HG03378 (cell line): ENCODE measurements at regions not wholly inside any gene's neighbourhood (a gene's known extent, or its start where the extent isn't known, plus 50 kb on each side); places are given as distances from the start of the nearest gene placed in this dataset.

Experiments
- ATAC-seq: cut with Tn5 transposase; IDR thresholded peaks from one replicate; pipeline ENCODE4 v1.9.1; 2021; ENCODE audit warnings: mild to moderate bottlenecking, moderate library complexity; ENCODE audit not compliant: unreplicated experiment

DNA sequence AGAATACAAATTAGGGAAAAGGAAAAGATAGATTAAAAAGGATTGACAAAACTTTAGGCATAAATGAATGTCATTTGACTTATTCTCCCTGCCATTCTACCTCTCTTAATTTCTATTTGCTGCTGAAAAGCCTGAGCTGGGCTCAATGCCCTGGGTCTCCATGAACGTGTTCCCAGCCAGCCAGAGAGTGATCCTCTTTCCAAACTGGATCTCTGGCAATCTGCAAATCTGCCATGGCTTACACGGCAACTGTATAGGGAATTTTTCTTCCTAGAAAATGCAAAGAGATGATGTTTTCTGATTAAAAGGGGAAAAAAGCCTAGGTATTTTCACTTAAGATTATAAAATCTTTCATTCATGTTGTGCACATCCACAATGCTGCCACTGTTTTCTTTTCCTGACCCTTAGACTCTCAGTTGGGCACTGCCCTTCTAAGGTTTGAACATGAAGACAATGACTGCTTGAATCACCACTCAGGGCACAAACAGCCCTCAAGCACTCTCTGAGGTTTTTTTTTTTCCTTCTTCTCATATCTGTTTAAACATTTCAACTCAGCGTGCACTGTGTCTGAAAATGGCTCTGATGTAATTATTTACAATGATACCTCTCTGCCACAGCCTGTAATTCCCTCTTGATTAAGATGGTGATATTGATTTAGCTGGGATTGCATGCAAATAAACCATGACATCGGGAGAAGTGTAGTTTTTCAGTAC is 60.3 kb downstream of the DACT1 start:
- ATAC-seq = no peak

DNA sequence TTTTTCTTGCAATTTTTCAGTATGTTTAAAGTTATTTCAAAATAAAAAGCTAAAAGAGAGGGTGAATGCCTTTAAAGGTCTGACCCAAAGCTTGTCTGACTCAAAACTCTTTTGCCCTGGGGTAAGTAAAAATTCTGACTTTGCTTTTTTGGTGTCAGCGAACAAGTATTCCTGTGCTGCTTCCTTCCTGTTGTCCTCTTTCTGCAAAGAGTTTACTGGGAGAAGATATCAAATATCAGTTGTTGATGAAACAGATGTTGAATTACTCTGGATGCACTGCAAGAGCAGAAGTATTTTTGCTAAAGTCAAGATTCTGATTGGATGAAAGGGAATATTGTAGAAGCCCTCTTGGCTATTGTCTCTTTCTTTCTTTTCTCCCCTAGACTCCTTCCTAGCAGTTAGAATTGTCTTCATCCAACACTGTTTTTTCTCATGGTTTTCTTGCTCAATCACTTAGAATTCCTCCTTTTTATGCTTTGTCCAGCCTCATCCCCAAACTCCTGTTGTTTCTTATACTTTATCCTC is 62.0 kb downstream of the DACT1 start:
- no peak for ATAC-seq

DNA sequence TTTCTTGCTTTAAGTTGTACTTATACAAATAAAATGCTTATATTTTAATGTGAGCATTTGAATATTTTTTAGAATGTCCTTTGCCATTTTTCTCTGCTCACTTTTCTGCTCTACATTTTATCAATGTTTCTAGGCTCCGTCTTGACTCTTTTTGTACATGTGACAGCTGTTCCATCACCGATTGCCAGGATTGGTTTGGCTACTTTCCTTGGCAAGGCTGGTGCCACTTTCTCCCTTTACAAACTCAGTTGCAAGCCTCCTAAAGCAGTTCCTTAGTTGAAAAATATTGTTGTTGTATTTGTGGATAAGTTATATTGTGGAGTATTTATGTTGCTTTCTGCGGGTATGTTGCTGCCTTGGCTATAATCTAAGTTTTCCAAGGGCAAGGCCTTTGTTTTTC is 63.4 kb downstream of the DACT1 start:
- no peak for ATAC-seq

DNA sequence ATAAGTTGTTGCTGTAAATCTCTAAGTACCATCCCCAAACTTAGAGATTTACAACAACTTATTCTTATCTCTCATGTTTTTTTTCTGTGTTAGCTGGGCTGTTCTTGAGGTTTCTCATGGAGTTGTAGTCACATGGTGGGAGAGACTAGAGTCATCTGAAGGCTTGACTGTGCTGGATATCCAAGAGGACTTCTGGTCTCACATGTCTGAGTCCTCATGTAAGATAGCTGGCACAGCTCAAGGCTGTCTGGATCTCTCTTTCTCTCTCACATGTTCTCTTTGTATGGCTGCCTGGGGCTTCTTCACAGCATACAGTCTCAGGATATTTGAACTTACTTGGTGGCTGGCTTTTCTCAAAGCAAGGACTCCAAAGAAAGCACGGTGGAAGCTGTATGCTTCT is 63.8 kb downstream of the DACT1 start:
- no peak for ATAC-seq

DNA sequence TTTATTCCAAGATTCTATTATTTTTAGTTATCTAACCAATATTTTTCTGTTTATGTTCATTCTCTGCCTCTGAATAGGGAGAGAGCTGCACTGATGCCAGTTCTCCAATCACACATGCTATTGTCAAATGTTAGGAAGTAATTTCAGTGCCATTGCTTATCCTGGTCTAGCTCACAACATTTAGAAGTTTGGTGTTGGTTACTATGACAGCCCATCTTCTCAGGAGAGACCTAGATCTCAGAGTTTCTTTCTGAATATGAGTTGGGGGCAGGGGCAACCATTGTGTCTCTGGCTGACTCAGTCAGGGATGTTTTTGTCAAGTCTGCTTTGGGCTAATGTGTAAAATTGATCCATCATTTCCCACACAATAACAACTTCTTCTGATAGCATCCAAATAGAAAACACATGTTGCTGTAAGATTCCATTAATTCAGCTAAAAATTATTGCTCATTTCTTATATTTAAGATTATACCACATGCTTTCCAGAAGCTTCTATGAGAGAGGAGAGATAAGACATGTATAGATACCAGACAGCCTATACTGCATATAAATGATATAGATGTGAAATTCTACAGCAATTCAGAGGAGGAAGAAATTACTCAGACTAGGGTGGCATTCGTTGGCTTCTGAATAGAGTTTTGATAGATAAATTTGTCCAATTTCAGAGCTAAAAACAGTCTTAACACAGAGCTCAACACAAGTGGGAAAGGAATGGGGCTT is 64.8 kb downstream of the DACT1 start:
- no peak for ATAC-seq

DNA sequence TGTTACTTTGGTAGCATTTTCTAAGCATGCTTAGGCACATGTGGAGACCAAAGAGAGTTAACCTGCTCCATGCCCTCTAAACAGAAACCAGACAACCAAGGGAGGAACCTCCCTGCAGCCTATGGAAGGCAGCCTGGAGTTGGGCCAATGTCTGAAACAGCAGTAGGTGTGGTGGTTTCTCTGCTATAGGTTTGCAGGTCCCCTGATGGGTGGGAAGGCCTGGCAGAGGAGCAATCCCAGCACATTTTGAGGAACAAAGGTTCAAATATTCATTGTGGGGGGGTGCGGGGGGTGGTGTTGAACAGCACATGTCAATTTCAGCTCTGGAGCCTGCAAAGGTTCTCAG is 65.4 kb downstream of the DACT1 start:
- ATAC-seq = no peak

DNA sequence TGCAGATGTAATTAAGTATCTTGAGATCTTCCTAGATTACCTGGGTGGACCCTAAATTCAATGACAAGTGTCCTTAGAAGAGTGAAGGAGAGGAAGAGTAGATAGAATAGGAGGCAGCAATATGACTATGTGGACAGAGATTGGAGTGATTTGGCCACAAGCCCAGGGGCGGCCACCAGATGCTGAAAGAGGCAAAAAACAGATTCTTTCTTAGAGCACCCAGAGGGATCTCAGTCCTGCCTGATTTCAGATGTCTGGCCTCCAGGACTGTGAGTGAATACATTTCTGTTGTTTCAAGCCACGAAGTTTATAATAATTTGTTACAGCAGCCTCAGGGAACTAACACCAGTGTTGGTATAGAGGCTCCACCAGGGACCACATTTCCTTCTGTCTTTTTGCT is 67.3 kb downstream of the DACT1 start:
- no peak for ATAC-seq

DNA sequence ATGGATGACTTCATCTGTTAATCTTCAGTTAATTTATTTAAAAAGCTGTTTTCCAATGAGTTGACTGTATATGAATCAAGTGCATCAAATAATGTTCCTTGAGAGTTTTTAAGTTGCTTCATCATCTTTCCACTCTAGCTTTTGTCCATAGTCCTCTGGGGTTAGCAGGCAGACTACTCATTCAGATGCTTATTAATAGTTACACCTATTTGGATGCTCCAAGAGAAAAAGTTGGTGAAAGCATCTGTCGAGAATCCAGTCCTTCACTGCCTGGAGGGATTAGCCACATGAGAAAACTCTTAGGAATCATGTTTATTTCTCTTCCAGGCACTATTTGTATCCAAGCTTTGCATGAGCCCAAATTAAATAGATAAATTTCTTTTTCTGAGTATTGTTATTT is 70.2 kb downstream of the DACT1 start:
- no peak for ATAC-seq

DNA sequence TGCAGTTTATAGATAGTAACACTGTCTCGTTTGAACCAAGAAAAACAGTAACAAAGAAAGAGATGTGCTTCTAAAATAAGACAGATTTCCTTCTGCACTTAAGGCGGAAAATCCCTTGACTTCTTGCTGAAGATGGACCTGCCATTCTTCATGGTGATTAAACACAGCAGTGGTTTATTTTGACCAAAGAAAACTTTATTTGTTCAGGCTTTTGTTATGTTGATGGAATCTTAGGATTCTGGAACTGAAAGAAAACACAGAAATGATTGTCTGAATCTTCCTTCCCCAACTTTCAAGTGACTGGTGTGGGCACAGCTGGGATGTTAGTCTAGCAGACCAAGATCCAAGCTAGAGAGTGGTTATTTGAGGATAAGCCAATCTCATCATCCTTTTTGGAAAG is 72.2 kb downstream of the DACT1 start:
- no peak for ATAC-seq

DNA sequence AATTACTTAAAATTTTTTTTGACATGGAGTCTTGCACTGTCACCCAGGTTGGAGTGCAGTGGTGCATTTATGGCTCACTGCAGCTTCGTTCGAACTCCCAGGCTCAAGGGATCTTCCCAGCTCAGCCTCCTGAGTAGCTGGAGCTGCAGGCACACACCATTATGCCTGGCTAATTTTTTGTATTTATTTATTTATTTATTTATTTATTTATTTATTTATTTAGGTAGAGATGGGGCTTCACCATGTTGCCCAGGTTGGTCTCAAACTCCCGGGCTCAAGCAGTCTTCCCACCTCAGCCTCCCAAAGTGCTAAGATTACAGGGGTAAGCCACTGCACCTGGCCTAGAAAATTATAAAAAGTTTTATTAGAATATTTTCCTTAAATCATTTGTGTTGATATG is 73.6 kb downstream of the DACT1 start:
- ATAC-seq = no peak

DNA sequence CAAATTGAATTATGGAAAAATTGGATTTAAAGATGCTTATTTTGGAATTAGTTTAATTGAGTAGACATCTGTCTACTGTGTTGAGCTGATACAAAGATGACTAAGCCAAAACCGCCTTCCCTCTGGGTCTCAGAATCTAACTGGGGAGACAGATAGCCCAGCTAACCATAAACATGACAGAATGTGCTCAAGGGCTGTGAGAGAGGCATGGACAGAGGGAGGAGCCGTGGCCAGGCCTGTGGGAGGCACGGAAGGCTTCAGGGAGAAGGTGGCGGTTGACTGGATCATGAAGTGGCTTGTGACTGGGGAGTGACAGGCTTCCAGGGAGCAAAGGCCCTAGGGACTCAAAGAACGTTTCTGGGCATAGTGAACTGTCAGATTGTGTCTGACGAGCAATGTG is 74.6 kb downstream of the DACT1 start:
- no peak for ATAC-seq

DNA sequence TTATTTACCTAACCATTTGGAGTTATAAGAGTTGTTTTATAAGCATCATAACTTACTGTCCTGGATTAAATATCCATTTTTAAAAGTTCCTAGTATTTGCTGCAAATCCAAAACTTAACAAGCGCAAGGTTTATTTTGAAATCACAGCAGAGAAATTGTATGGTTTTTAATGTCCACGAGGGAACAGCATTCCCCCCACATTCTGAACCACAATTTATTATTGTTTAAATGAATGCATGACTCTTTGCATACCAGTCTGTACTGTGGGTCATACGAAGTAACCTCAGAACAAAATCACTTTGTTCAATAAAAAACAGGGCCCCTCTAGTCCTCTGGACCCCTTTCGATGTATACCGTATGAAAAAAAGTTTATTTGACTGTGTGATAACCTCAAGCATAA is 75.9 kb downstream of the DACT1 start:
- no peak for ATAC-seq

DNA sequence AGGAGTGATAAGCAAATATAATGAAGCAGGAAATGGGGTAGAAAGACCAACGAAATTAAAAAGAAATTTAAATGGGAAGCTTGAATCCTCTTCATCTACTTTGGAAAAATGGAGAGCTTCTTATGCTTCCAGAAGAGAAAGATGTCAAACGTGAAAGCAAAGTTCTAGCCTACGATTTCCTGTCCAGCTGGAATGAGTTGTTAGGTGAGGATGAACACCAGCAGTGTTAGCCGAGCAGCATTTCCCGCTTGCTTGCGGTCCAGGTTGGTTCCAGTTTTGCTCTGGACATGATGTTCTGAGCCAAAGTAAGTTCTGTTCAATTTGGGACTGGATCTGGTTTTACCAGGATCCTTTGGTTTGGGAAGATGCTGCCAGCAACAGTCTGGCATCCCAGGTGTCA is 78.9 kb downstream of the DACT1 start:
- ATAC-seq = no peak

DNA sequence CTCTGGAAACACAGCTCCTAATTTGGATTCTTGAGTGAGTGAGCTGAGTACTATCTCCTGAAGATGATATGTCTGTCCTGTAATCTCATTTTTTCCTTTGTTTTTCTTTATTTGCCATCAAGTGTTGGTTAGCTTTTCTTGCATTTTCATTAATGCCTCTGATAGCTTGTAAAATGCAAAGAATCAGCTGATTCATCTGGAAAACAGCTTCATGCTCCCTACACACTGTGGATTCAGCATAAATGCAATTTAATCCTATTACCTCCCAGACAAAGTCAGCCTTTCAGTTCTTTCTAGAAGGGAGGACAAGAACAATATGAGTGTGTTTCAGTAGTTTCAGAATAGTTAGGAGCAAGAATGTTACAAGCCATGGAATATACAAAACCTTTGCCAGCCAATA is 79.4 kb downstream of the DACT1 start:
- ATAC-seq = no peak

DNA sequence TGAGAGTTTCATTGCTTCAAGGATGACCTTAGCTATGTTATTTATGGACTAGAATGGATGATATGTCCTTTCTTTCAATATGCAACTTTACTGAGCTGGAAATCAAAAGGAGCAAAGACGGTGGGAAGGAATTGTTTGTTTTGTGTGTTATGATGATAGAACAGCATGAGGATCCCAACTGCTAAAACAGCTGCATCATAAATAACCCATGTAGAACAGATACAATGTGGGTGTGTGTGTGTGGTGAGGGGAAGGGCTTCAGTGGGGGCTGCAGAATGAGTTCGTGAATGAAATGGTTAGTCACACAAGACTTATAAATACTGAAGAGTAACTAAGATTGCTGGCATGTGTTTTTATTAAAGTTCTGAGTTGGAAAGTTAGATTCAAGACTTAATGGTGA is 80.1 kb downstream of the DACT1 start:
- no peak for ATAC-seq

DNA sequence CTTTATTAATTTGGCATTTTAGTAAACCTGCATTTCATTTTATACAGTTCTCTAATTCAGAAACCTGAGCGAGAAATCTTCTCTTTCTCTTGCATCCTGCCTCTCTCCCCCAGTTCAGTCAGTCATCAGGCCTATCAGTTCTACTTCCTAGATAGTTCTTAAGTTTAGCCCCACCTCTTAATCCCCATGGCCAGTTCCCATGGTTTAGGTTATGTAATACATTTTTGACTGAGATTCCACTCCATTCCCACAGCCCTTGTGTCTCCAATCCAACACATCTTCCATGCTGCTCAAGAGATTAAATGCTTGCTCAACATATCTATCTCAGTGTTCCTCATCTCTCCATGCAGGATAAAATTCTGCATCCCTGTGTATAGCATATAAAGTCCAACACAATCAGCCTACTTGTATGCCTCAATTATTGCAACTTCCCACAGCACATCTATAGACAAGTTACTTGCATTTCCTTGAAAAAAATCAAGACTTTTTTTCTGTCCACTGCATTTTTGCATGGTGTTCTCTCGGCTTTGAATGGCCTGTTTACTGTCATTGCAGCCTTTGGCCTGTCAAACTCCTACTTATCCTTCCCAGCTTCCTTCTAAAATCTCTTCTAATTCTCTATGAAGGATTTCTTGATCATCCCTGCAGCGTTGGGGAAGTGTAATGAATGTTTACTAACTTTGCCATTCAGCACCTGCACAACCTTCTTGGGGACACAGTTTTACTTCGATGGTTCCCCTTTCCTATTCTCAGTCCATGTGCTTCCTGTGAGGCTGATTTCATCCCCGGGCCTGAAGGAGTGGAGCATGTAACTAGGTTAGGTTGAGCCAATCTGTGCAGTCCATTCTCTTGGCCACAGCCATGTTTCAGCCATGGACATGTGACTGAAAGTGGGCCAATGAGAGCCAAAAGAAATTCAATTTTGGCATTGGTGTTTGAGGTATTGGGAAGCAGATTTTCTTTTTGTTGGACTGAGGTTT is 80.8 kb downstream of the DACT1 start:
- no peak for ATAC-seq

DNA sequence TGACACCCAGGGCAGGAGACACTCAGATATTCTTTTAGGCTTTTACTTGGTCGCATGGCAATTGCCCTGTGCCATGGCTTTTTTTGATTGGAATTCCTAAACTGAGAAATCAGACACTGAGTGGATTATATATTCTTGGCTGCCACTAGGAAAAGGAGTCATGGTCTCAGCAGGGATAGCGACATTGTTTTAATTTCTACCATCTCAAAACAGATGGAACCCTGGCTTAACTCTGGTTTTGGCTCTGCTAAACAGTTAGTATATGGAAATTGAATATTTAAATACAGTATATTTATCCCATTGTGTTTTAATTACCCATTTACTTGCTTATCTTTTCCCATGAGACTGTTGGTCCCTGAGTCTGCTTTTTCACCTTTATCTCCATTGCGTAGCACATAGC is 84.0 kb downstream of the DACT1 start:
- ATAC-seq = no peak

DNA sequence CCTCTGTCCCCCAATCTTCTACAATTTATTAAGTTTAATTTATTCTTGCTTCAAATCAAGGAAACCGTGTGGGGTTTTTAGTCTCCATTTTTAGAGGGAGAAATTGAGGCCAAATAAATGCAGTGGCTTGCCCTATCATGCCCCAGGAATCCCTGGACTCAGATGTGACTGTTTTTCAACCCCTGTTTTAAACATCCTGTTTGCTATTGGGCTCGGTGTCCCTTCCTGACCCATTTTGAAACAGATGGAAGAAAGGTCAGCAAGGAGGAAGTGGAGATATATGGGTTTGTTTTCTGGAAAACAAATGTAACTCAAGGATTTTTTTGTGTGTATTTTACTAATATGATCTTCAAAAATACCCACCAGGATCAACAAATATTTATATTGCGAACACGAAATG is 84.7 kb downstream of the DACT1 start:
- no peak for ATAC-seq

DNA sequence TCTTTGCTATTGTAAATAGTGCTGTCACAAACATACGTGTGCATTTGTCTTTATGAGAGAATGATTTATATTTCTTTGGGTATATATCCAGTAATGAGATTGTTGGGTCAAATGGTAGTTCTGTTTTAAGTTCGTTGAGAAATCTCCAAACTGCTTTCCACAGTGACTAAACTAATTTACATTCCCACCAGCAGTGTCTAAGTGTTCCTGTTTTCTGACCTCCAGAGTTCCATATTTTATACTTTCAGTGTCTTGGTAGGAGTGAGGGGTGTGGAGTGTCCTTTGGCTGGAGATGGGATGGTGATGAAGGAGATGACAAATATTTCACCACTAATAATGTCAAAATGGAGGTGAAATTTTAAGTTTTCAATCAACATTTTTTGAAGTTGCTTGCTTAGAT is 86.4 kb downstream of the DACT1 start:
- ATAC-seq = no peak

DNA sequence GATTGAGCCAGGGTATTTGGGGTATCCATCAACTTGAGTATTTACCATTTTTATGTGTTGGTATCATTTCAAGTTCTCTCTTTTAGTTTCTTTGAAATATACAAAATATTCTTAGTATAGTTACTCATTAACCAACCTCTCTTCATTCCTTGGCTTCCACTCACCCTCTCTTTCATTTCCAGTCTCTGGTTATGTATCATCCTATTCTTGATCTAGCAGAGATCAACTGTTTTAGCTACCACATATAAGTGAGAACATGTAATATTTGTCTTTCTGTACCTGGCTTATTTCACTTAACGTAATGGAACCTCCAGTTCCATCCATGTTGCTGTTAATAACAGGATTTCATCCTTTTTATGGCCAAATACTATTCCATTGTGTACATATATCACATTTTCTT is 86.9 kb downstream of the DACT1 start:
- ATAC-seq = no peak

DNA sequence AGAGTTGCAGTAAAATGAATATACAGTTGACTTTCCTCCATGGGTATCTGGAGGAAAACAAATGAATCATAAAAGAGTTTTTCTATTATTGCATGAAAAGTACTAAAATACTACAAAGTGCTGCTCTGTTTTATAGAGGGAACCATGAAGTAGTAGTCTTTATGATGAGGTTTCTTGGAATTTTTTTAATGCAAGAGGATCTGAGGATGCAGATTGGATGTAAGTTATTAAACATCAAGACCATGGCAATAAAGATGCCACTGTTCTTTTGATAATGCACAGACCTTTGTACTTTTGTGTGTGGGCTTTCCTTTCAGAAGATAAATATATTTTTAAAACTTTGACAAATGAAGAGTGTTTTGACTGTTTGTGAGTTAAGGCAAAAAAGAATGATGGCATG is 87.5 kb downstream of the DACT1 start:
- no peak for ATAC-seq

DNA sequence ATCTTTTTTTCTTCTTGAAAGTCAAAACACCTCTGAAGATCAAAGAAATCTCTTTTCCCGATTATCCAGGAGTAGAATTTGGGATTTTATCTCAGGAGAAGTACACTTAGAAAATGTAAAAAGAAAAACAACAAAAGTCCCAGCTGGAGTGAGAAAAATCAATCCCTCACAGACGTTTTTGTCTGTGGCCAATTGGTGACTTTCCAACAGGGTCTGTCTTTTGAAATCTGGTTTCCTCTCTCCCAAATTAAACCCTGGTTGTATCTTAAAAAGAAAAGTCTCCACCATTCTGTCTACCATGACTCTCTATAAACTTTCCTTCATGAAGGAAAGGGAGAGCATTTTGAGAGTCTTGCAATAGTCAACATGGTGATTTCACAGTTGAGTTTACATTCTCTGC is 88.1 kb downstream of the DACT1 start:
- no peak for ATAC-seq
